Prostate gland (tissue), 2 donors: ENCODE measurements at regions not wholly inside any gene's neighbourhood (a gene's known extent, or its start where the extent isn't known, plus 50 kb on each side); places are given as distances from the start of the nearest gene placed in this dataset.

Source experiments
- POLR2AphosphoS5 ChIP-seq: sonication (generic); formaldehyde crosslinking; IDR thresholded peaks from one replicate; pipeline ENCODE4 v1.6.1; 2017; ENCODE audit warnings: antibody characterized with exemption
- TF ChIP-seq, protein P1 (sequence below), 4 experiments: fragments of 200-600 bp in 2 of 4; fragments of 450-650 bp in 2 of 4; sonication (generic) in 2 of 4; IDR thresholded peaks; 1 replicate in 3 of 4; 2 replicates in 1 of 4; pipeline ENCODE4 v1.5.1; 2016 to 2019; ENCODE audit warnings: antibody characterized with exemption in 4 of 4, mild to moderate bottlenecking in 2 of 4, moderate library complexity in 2 of 4

DNA sequence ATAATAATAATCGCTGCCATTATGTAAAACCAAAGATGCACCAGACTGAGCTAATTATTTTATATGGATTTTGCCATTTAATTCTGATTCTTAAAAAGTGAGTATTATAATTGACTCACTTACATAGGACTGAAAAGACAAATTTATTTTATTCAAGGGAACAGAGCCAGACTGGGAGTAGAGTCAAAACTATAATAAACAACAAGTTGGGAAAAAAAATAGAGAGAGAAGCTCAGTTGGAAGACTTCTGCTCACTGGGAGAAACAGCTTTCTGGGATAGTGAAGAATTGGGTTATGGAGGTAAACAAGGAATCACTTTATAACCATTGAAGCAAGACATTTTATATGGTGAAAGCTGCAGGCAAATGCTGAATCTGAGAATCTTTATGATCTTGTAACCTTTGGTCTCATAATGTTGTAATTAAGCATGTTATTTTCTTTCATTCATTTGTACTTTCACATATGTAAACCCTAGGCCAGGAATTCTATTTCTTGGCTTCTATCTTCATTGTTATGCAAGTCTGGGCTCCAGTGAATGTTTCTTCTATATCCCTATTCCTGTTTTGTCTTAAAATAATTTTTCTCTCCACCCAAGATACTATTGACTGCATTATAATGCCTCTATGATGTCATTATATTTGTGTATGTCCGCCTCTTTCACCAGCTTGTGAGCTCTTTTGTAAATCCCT lies 725.3 kb upstream of the CCDC179 start:
- TF ChIP-seq POLR2AphosphoS5 = no peak
- TF ChIP-seq, protein P1, sequence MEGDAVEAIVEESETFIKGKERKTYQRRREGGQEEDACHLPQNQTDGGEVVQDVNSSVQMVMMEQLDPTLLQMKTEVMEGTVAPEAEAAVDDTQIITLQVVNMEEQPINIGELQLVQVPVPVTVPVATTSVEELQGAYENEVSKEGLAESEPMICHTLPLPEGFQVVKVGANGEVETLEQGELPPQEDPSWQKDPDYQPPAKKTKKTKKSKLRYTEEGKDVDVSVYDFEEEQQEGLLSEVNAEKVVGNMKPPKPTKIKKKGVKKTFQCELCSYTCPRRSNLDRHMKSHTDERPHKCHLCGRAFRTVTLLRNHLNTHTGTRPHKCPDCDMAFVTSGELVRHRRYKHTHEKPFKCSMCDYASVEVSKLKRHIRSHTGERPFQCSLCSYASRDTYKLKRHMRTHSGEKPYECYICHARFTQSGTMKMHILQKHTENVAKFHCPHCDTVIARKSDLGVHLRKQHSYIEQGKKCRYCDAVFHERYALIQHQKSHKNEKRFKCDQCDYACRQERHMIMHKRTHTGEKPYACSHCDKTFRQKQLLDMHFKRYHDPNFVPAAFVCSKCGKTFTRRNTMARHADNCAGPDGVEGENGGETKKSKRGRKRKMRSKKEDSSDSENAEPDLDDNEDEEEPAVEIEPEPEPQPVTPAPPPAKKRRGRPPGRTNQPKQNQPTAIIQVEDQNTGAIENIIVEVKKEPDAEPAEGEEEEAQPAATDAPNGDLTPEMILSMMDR (IDR thresholded peaks at IDR 0.05) = no peak
